NCI-H524 (cell line): ENCODE measurements at regions not wholly inside any gene's neighbourhood (a gene's known extent, or its start where the extent isn't known, plus 50 kb on each side); places are given as distances from the start of the nearest gene placed in this dataset.

Source experiments
- DNase-seq, 2 experiments: peaks; one replicate each; lab custom pipeline; 2025; lab: John Stamatoyannopoulos, UW

- no peak for DNase-seq
Observed at GRCh38 chr22:25350551-25350971, 131.1 kb downstream of the CRYBB2 start.

GRCh38 chr22:25351631-25352293 lies 132.3 kb downstream of the CRYBB2 start:
- DNase-seq: no peak

GRCh38 chr22:25352294-25352680 lies 132.8 kb downstream of the CRYBB2 start:
- DNase-seq: no peak

- DNase-seq: no peak
Observed at GRCh38 chr22:25353516-25354445, 134.3 kb downstream of the CRYBB2 start.

GRCh38 chr22:25354456-25354855 lies 135.0 kb downstream of the CRYBB2 start:
- DNase-seq: no peak

- DNase-seq: no peak
Observed at GRCh38 chr22:25357132-25357455, 137.7 kb downstream of the CRYBB2 start.

- DNase-seq: no peak
Observed at GRCh38 chr22:25357606-25358420, 138.4 kb downstream of the CRYBB2 start.

GRCh38 chr22:25358421-25359170 lies 139.2 kb downstream of the CRYBB2 start:
- DNase-seq: no peak

- DNase-seq: no peak
Observed at GRCh38 chr22:25359601-25360261, 140.3 kb downstream of the CRYBB2 start.

GRCh38 chr22:25360411-25360810 lies 141.0 kb downstream of the CRYBB2 start:
- DNase-seq: no peak

- DNase-seq: no peak
Observed at GRCh38 chr22:25360891-25361645, 141.6 kb downstream of the CRYBB2 start.

- DNase-seq: no peak
Observed at GRCh38 chr22:25361899-25362214, 142.4 kb downstream of the CRYBB2 start.

GRCh38 chr22:25362215-25362882 lies 142.9 kb downstream of the CRYBB2 start:
- peak; percentile 11 to 42 for DNase-seq

- DNase-seq: no peak
Observed at GRCh38 chr22:25362883-25363240, 143.4 kb downstream of the CRYBB2 start.

- DNase-seq: no peak
Observed at GRCh38 chr22:25363474-25363873, 144.0 kb downstream of the CRYBB2 start.

GRCh38 chr22:25364281-25364680 lies 144.8 kb downstream of the CRYBB2 start:
- no peak for DNase-seq

GRCh38 chr22:25364736-25365241 lies 145.3 kb downstream of the CRYBB2 start:
- DNase-seq: no peak

GRCh38 chr22:25365491-25366261 lies 146.2 kb downstream of the CRYBB2 start:
- DNase-seq: no peak

- no peak for DNase-seq
Observed at GRCh38 chr22:25366408-25366807, 147.0 kb downstream of the CRYBB2 start.
